ENCODE measurements at regions not wholly inside any gene's neighbourhood (a gene's known extent, or its start where the extent isn't known, plus 50 kb on each side); places are given as distances from the start of the nearest gene placed in this dataset.
A peak's percentile ranks its signal among the peaks of the same experiment; 100 is the strongest.

GRCh38 chr10:89952751-89953150 lies 251.4 kb downstream of the KIF20B start:
- Histone ChIP-seq H3K27me3 (no peaks in the 10 kb centered on the region), H3K4me3 (no peak overlapping the region), H3K4me1 (no peaks in the 10 kb centered on the region), H3K9me3 (no peaks in the 10 kb centered on the region), H3K36me3 (no peaks in the 10 kb centered on the region), H3K27ac (no peak overlapping the region)
- TF ChIP-seq CTCF (IDR thresholded peaks at IDR 0.05), result no peak
- no peak for TF ChIP-seq POLR2A (IDR thresholded peaks at IDR 0.05)
- DNase-seq, result no peak
- intact Hi-C loops (cut with DNase I), result no loop called here
- no peak for ATAC-seq

- Histone ChIP-seq H3K27ac (no peak overlapping the region), H3K27me3 (no peaks in the 10 kb centered on the region), H3K4me1 (no peaks in the 10 kb centered on the region), H3K9me3 (no peaks in the 10 kb centered on the region), H3K4me3 (no peak overlapping the region), H3K36me3 (no peaks in the 10 kb centered on the region)
- DNase-seq (no peak), ATAC-seq (no peak)
- 53% methylated on average over 3 of the region's 3 CpGs for WGBS (ENCODE audit: insufficient coverage, low coverage, low lambda C conversion rate, missing lambda C conversion rate)
- intact Hi-C loops (cut with DNase I), result no loop called here
- TF ChIP-seq CTCF (IDR thresholded peaks at IDR 0.05), result no peak
- TF ChIP-seq POLR2A (IDR thresholded peaks at IDR 0.05), result no peak
Observed at GRCh38 chr10:89954061-89954460, 252.7 kb downstream of the KIF20B start.

- Histone ChIP-seq H3K4me1 (no peaks in the 10 kb centered on the region), H3K27ac (no peak overlapping the region), H3K36me3 (no peaks in the 10 kb centered on the region), H3K4me3 (no peak overlapping the region), H3K27me3 (no peaks in the 10 kb centered on the region), H3K9me3 (no peaks in the 10 kb centered on the region)
- intact Hi-C loops (cut with DNase I), result no loop called here
- DNase-seq (no peak), ATAC-seq (no peak)
- TF ChIP-seq CTCF (IDR thresholded peaks at IDR 0.05) (peak; percentile 8 to 46 (median 42)), POLR2A (IDR thresholded peaks at IDR 0.05) (no peak)
Observed at GRCh38 chr10:89954787-89955566, 253.6 kb downstream of the KIF20B start.

- TF ChIP-seq CTCF (IDR thresholded peaks at IDR 0.05) (no peak), POLR2A (IDR thresholded peaks at IDR 0.05) (no peak)
- H3K9me3 ChIP-seq, result no peaks in the 10 kb centered on the region
- intact Hi-C loops (cut with DNase I), result no loop called here
- 48% methylated on average over 7 of the region's 7 CpGs for WGBS (ENCODE audit: insufficient coverage, low coverage, low lambda C conversion rate, missing lambda C conversion rate)
- DNase-seq, result no peak
- H3K27me3 ChIP-seq, result no peaks in the 10 kb centered on the region
- H3K4me1 ChIP-seq, result no peaks in the 10 kb centered on the region
- ATAC-seq, result no peak
- H3K4me3 ChIP-seq, result no peak overlapping the region
- no peaks in the 10 kb centered on the region for H3K36me3 ChIP-seq
- no peak overlapping the region for H3K27ac ChIP-seq
Observed at GRCh38 chr10:89959433-89960110, 258.2 kb downstream of the KIF20B start.
